LNCaP clone FGC (cell line): ENCODE measurements at regions not wholly inside any gene's neighbourhood (a gene's known extent, or its start where the extent isn't known, plus 50 kb on each side); places are given as distances from the start of the nearest gene placed in this dataset.

ENCODE experiments used
- DNase-seq: peaks from one replicate; pipeline ENCODE4 v3.0.0-alpha.2; 2011; ENCODE audit warnings: low read depth
- H3K4me3 ChIP-seq: 2 replicates; pipeline ENCODE4 v1.5.1; 2011; ENCODE audit warnings: mild to moderate bottlenecking, low read depth, low read length, control low read depth
- TF ChIP-seq, protein P1 (sequence below): IDR thresholded peaks from 2 replicates; pipeline ENCODE4 v1.5.1; 2012; ENCODE audit warnings: mild to moderate bottlenecking; ENCODE audit not compliant: control insufficient read depth, insufficient read depth; ENCODE audit errors: extremely low read depth

DNA sequence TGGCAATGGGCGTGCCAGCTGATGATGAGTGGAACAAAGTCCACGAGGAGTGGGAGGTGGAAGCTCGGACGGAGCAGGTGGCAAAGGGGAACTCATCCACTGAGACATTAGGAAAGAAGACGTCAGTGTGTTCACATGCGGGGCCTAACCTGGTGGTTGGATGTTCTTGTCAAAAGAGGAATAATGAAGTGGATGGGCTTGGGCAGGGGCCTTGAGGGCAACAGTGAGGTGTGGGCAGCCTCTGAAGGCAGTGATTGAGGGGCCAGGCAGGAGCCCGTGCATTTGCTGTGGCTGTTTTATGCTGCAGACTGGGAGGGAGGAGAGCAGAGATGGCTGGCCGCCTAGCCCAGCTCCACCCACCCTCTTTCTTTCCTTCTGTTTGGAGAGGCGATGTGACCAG is 74.5 kb downstream of the LRRC30 start:
- H3K4me3 ChIP-seq, result no peak overlapping the region
- DNase-seq, result no peak
- TF ChIP-seq, protein P1, sequence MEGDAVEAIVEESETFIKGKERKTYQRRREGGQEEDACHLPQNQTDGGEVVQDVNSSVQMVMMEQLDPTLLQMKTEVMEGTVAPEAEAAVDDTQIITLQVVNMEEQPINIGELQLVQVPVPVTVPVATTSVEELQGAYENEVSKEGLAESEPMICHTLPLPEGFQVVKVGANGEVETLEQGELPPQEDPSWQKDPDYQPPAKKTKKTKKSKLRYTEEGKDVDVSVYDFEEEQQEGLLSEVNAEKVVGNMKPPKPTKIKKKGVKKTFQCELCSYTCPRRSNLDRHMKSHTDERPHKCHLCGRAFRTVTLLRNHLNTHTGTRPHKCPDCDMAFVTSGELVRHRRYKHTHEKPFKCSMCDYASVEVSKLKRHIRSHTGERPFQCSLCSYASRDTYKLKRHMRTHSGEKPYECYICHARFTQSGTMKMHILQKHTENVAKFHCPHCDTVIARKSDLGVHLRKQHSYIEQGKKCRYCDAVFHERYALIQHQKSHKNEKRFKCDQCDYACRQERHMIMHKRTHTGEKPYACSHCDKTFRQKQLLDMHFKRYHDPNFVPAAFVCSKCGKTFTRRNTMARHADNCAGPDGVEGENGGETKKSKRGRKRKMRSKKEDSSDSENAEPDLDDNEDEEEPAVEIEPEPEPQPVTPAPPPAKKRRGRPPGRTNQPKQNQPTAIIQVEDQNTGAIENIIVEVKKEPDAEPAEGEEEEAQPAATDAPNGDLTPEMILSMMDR, result no peak

DNA sequence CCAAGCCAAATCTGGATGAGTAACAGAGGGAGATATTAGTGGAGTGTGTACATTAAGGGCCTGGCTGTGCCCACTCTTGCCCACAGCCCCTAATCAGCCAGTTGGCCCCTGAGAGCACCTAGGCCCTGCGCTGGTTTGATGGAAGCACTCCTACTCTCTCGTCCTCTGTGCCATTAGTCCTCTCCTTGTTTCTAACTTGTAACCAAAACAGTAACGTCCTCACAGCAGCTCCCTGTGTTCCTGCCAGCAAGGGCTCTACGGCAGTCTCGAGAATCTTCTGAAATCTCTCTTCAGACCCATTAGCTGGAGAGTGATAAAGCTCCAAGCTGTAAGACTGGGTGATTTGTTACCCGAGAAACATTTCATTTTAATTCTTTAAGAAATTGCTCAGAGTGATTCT is 76.1 kb downstream of the LRRC30 start:
- TF ChIP-seq, protein P1, result no peak
- no peak overlapping the region for H3K4me3 ChIP-seq
- no peak for DNase-seq

DNA sequence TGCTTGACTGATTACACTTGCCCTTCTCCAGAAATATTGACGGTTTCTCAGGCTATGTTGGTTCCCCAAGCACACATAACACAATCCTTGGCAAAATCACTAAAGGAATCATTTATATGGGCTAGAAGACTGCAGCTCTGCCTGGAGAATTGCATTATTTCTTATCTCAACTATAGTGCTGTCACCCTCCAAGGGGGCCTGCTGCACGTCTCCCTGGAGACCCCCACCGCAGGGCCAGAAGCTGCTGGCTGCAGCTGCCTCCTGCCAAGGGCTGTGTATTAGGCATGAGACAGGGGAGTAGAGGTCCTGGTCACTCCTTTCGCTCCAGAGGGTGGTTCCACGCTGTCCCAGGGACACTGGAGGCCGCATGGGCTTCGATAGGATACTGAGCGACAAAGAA is 76.6 kb downstream of the LRRC30 start:
- TF ChIP-seq, protein P1, result no peak
- H3K4me3 ChIP-seq, result no peak overlapping the region

DNA sequence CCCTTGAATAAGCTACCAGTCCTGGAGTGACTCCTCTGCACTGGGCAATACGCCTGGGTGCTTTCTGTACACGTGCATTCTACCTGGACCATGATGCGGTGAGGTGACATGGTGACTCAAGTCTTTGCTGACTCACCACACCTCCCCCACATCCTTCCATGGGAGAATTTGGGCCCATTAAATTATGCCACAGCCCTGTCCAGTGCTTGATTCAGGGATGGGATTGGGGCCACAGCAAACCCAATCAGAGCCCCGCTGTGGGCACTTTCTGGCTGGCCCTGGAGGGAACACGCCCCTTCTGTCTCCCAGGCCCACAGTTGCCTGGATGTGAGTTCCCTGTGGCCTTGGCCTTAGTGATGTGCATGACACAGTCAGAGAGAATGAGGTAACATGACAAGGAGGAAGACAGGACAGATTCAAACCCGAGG is 86.9 kb downstream of the LRRC30 start:
- DNase-seq, result no peak
- no peak overlapping the region for H3K4me3 ChIP-seq
- TF ChIP-seq, protein P1, result no peak

More for the DNA sequence above, 76.6 kb downstream of the LRRC30 start:
- no peak for DNase-seq

DNA sequence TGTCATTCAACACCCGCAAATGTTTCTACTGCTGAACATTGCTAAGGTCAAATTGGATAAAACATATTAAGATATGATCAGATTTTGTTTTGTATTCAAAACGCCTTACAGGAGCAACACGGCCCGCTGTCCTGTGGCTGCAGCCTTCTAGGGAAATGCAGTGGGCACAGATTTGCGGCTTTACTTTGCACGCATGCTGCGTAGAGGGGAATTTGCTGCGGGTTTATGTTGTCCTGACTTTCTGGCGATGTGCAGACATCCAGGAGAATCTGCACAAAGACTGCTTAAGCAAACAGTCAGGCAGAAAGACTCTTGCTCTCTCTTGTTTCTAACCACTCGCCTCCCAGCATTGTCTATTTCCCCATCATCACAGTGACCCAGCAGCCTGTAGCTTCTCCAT is 88.3 kb downstream of the LRRC30 start:
- H3K4me3 ChIP-seq, result no peak overlapping the region
- no peak for DNase-seq
- TF ChIP-seq, protein P1, result no peak

DNA sequence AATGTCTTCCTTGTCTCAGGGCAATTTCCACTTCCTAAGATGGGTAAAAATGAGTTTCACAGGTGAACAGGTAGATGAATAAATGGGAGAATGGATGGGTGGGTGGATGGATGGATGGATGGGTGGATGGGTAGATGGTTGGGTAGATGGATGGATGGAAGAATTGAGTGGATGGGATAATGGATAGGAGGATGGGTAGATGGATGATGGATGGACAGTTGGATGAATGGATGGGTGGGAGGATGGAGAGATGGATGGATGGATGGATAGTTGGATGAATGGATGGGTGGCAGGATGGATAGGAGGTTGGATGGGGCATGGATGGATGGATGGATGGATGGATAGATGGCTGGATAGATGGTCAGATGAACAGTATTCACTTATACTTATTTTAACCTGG is 90.9 kb downstream of the LRRC30 start:
- H3K4me3 ChIP-seq, result no peak overlapping the region
- TF ChIP-seq, protein P1, result no peak
- DNase-seq, result no peak

DNA sequence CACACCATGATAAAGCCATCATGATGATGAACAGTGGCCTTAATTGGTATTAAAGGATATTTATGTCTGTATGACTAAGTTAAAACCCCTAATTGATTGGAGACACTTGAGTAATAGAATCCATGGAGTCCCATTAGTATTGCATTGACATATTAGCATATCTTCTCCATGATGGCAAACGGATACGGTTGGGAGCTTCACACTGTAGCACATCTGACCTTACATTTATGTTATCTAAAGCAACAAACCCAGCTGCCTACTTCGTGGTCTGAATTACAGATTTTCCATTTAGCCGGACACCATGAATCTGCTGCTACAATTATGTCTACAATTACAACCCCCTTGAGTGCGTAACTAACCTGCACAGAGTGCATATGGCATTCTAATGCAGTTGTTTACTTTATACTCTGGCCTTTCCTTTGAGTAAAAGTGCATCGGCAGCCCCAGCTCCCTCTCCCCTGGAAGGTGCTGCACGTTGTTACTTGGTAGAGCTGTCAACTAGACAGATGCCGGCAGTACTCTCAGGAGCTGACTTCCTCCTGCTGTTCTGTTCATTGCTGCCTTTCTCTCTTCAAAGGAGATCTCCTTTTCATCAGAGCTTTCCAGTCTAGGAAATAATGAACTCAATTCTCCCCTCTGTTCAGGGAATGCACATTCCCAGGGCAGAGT is 92.1 kb downstream of the LRRC30 start:
- no peak overlapping the region for H3K4me3 ChIP-seq
- DNase-seq, result no peak
- TF ChIP-seq, protein P1, result no peak
